ENCODE measurements at regions not wholly inside any gene's neighbourhood (a gene's known extent, or its start where the extent isn't known, plus 50 kb on each side); places are given as distances from the start of the nearest gene placed in this dataset.

- TF ChIP-seq CTCF (conservative IDR thresholded peaks at IDR 0.05; ENCODE audit: low read depth, low read length): no peak
- no peak for TF ChIP-seq EZH2phosphoT487 (IDR thresholded peaks at IDR 0.05; ENCODE audit: borderline replicate concordance, low read length)
- no peak for TF ChIP-seq EZH2 (IDR thresholded peaks at IDR 0.05; ENCODE audit: low read length, unreplicated experiment)
These were observed 53.6 kb upstream of the KCNK2 start for GRCh38 chr1:215028954-215029353.
